Lower leg skin (tissue), 3 donors: ENCODE measurements at regions not wholly inside any gene's neighbourhood (a gene's known extent, or its start where the extent isn't known, plus 50 kb on each side); places are given as distances from the start of the nearest gene placed in this dataset.

Source experiments
- CTCF ChIP-seq, 3 donors: fragments of 450-650 bp; IDR thresholded peaks; one replicate each; pipeline ENCODE4 v1.5.1; 2016; ENCODE audit warnings: antibody characterized with exemption in 3 of 3, mild to moderate bottlenecking in 3 of 3, moderate library complexity in 2 of 3
- POLR2A ChIP-seq, 2 donors: fragments of 450-650 bp; IDR thresholded peaks; one replicate each; pipeline ENCODE4 v1.6.1; 2016 to 2017; ENCODE audit warnings: antibody characterized with exemption in 2 of 2, mild to moderate bottlenecking in 1 of 2, moderate library complexity in 1 of 2

- TF ChIP-seq CTCF (IDR thresholded peaks at IDR 0.05) (no peak), POLR2A (IDR thresholded peaks at IDR 0.05) (no peak)
Observed at GRCh38 chr6:113763876-113764275, 93.3 kb upstream of the MARCKS start.
